Upper lobe of right lung (tissue), 1 donor: ENCODE measurements at regions not wholly inside any gene's neighbourhood (a gene's known extent, or its start where the extent isn't known, plus 50 kb on each side); places are given as distances from the start of the nearest gene placed in this dataset.

ENCODE experiments used
- ATAC-seq: fragments of 200-7000 bp; cut with Tn5 transposase; one replicate; pipeline ENCODE4 v1.9.1; 2020; ENCODE audit warnings: mild to moderate bottlenecking, moderate library complexity
- DNase-seq: peaks from one replicate; pipeline ENCODE4 v3.0.0-alpha.2; 2020
- H3K27ac ChIP-seq: fragments of 200-600 bp; one replicate; pipeline ENCODE4 v1.8.0; 2022
- H3K27me3 ChIP-seq: fragments of 200-600 bp; one replicate; pipeline ENCODE4 v1.8.0; 2022; ENCODE audit warnings: mild to moderate bottlenecking
- H3K36me3 ChIP-seq: fragments of 200-600 bp; one replicate; pipeline ENCODE4 v1.8.0; 2022
- H3K4me1 ChIP-seq: fragments of 200-600 bp; one replicate; pipeline ENCODE4 v1.8.0; 2022
- H3K4me3 ChIP-seq: fragments of 200-600 bp; one replicate; pipeline ENCODE4 v1.8.0; 2022; ENCODE audit warnings: mild to moderate bottlenecking
- H3K9me3 ChIP-seq: fragments of 200-600 bp; one replicate; pipeline ENCODE4 v1.8.0; 2022
- intact Hi-C: fragments of 100-400 bp; cut with DNase I; formaldehyde crosslinking; loops from one replicate; pipeline ENCODE4 v1.11.0; 2022
- TF ChIP-seq, protein P1 (sequence below): fragments of 200-600 bp; IDR thresholded peaks from one replicate; pipeline ENCODE4 v1.8.0; 2022; ENCODE audit warnings: antibody characterized with exemption
- donor health status: DM: no; HTN: yes; CAD: no; lungs with severe emphysema.

DNA sequence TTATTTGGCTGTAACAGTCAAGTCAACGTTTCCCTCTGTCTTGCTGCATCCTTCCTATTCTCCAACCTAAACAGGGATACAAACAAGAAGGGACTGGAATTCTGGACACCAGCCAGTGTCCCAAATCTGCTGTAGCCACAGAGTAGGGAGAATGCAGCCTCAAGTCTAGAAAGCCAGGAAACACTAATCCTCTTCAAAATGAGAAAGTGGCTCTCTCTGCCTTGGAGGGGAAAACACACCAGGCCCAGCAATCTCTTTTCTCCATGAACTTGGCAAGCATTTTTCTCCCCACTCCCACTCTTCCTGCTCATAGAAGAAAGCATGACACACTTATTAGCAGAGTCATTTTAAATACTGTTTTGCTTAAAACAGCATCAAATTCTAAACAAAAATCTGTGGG is 781.7 kb downstream of the SQOR start:
- ATAC-seq (no peak), DNase-seq (no peak)
- intact Hi-C loops: no loop called here
- TF ChIP-seq, protein P1, sequence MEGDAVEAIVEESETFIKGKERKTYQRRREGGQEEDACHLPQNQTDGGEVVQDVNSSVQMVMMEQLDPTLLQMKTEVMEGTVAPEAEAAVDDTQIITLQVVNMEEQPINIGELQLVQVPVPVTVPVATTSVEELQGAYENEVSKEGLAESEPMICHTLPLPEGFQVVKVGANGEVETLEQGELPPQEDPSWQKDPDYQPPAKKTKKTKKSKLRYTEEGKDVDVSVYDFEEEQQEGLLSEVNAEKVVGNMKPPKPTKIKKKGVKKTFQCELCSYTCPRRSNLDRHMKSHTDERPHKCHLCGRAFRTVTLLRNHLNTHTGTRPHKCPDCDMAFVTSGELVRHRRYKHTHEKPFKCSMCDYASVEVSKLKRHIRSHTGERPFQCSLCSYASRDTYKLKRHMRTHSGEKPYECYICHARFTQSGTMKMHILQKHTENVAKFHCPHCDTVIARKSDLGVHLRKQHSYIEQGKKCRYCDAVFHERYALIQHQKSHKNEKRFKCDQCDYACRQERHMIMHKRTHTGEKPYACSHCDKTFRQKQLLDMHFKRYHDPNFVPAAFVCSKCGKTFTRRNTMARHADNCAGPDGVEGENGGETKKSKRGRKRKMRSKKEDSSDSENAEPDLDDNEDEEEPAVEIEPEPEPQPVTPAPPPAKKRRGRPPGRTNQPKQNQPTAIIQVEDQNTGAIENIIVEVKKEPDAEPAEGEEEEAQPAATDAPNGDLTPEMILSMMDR: no peak
- Histone ChIP-seq H3K27ac (no peak overlapping the region), H3K27me3 (no peaks in the 10 kb centered on the region), H3K36me3 (no peaks in the 10 kb centered on the region), H3K4me3 (no peak overlapping the region), H3K9me3 (no peaks in the 10 kb centered on the region), H3K4me1 (no peaks in the 10 kb centered on the region)

DNA sequence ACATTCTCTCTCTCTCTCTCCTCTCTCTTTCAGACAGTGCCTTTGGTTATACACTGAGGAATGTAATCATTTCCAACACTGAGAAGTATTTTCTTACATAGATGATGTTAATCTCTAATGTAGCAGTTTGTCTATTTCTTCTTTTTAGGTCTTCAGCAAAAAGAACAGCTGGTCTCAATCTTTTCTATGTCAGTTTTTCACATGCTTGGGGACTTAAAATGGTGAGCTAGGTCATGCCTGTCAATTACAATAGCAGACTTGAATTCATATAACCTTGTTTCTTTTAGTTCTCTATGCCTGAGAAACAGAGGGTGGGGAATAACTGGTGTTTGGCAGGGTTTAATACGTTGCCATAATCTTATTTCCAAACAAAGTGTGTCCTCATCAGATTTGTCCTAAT is 786.2 kb downstream of the SQOR start:
- intact Hi-C loops: no loop called here
- no peak for DNase-seq
- H3K27ac ChIP-seq: no peak overlapping the region
- ATAC-seq: no peak
- TF ChIP-seq, protein P1: no peak
- H3K4me3 ChIP-seq: no peak overlapping the region
- no peaks in the 10 kb centered on the region for H3K4me1 ChIP-seq
- H3K36me3 ChIP-seq: no peaks in the 10 kb centered on the region
- no peaks in the 10 kb centered on the region for H3K27me3 ChIP-seq
- H3K9me3 ChIP-seq: no peaks in the 10 kb centered on the region

DNA sequence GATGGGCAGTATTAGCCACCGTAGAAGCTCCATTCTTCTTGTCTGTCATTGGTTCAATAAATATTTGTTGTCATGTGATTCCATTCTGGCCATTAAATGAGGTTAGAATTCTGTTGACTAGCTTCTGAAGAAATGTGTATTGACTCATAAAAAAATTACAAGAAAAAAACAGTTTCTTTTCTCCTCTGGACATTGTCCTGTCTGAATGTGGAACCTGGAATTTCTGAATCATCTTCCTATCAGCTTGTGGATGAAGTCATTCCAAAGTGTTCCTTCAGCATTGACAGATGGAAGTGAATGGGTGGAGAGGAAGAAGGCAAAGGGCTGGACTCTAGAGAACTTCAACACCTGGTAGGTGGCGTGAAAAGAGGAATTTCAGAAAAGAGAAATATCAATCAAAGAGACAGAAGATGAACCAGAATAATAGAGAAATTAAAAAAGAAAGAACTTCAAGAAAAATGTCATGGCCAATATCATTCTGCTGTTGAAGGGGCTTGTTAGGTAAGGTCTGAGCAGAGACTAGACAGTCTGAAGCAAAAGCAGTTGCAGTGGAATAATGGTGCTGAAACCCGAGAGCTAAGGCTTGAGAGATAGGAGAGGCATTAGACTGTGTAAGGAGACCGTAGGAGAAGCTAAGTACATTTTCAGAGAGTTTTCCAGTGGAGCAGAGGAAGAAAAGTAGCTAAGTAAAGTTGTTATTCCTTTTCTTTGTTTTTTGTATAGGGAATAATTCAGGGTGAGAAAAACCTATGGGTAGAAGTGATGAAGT is 806.6 kb downstream of the SQOR start:
- H3K4me1 ChIP-seq: no peaks in the 10 kb centered on the region
- H3K4me3 ChIP-seq: no peak overlapping the region
- TF ChIP-seq, protein P1: no peak
- H3K36me3 ChIP-seq: no peaks in the 10 kb centered on the region
- no peak overlapping the region for H3K27ac ChIP-seq
- no peaks in the 10 kb centered on the region for H3K9me3 ChIP-seq
- no peaks in the 10 kb centered on the region for H3K27me3 ChIP-seq
- intact Hi-C loops: no loop called here
- ATAC-seq: no peak
- no peak for DNase-seq

GRCh38 chr15:46442184-46442583 is 807.4 kb downstream of the SQOR start:
- no peak overlapping the region for H3K4me3 ChIP-seq
- ATAC-seq (no peak), DNase-seq (no peak)
- intact Hi-C loops: no loop called here
- no peaks in the 10 kb centered on the region for H3K36me3 ChIP-seq
- TF ChIP-seq, protein P1: no peak
- no peaks in the 10 kb centered on the region for H3K4me1 ChIP-seq
- H3K27me3 ChIP-seq: no peaks in the 10 kb centered on the region
- no peak overlapping the region for H3K27ac ChIP-seq
- H3K9me3 ChIP-seq: no peaks in the 10 kb centered on the region

- no peak overlapping the region for H3K4me3 ChIP-seq
- no peaks in the 10 kb centered on the region for H3K27me3 ChIP-seq
- no peak for DNase-seq
- no peaks in the 10 kb centered on the region for H3K9me3 ChIP-seq
- ATAC-seq: no peak
- TF ChIP-seq, protein P1: no peak
- no peaks in the 10 kb centered on the region for H3K4me1 ChIP-seq
- no peak overlapping the region for H3K27ac ChIP-seq
- no peaks in the 10 kb centered on the region for H3K36me3 ChIP-seq
- intact Hi-C loops: no loop called here
These were observed 808.2 kb downstream of the SQOR start for GRCh38 chr15:46442901-46443590.
